T-helper 1 cell treated with Interleukin-12 subunit alpha and Interleukin-12 subunit beta and Interleukin-4 antibody, amounts not matched to agents 30 ng/mL and 1 ng/mL, for 36 hours (primary cell): ENCODE measurements at regions not wholly inside any gene's neighbourhood (a gene's known extent, or its start where the extent isn't known, plus 50 kb on each side); places are given as distances from the start of the nearest gene placed in this dataset.

Source experiments
- intact Hi-C: fragments of 100-400 bp; cut with micrococcal nuclease; formaldehyde crosslinking; loops from one replicate; pipeline ENCODE4 v1.15.1; 2024

GRCh38 chr11:116644201-116644940 is 128.4 kb downstream of the BUD13 start:
- intact Hi-C loops: no loop called here

DNA sequence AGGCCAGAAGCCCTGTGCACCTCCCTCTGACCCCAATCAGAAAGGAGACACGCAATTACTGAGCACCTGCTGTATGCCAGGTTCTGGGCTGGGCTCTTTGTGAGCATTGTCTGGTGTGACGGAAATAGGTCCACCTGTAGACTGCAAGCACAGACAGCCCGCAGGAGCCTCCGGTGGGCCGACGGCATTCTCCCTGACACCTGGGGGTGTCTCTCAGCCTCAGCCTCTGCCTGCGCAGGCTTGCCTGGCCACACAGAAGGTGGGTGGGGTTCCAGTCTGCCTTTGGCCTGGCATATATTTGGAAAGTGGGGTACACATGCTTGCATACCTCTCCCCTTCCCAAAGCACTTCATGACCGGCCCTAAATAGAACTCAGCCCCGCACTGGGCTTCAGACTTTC is 129.3 kb downstream of the BUD13 start:
- intact Hi-C loops: no loop called here

- intact Hi-C loops: no loop called here
Measured at GRCh38 chr11:116642902-116643301, 129.9 kb downstream of the BUD13 start.

DNA sequence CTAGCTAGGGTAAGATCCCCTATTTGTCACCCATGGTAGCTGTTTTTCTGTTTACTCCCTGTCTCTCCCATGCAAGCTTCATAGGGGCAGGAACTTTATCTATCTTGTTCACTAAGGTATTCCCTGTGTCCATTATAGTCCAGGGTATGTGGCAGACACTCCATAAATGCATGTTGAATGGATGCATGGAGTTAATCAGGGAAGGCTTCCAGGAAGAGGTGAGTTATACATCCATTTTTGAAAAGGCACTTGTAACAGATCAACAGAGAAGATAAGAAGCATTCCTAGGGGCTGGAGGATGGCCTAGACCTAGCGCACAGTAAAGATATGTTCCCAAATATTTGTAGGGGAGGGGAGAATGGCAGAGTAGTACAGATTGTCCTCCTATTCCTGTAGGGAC is 130.3 kb downstream of the BUD13 start:
- intact Hi-C loops: no loop called here

DNA sequence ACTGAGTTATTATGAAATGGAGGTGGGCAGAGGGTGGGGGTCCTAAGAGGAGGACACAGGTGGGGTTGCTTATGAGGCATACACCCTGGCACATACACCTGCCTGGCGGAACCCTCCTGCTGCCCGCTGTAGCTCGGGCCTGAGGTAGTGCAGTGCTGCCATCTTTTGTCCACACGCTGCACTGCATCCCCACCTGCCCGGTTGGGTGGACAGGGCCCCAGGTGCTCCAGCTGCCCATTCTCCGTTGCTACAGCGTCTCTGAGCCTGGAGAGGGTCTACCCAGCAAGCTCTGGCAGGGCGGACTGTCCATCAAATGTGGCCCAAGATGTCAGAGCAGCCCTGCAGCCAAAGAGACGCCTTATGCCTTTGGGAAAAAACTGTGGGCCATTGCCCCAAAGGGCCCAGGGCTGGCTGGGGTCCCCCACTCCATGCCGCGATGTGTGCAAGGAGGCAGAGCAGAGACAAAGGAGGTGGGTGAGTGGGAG is 131.2 kb downstream of the BUD13 start:
- intact Hi-C loops: loop anchor here (1.0 kb wide), 2 partner anchors 127 to 187 kb away; no protein-coding TSS in a partner anchor

GRCh38 chr11:116640641-116641402 is 132.0 kb downstream of the BUD13 start:
- intact Hi-C loops: loop anchor here (1.0 kb wide), 2 partner anchors 127 to 187 kb away; no protein-coding TSS in a partner anchor

- intact Hi-C loops: no loop called here
Measured at GRCh38 chr11:116638463-116638862, 134.3 kb downstream of the BUD13 start.

DNA sequence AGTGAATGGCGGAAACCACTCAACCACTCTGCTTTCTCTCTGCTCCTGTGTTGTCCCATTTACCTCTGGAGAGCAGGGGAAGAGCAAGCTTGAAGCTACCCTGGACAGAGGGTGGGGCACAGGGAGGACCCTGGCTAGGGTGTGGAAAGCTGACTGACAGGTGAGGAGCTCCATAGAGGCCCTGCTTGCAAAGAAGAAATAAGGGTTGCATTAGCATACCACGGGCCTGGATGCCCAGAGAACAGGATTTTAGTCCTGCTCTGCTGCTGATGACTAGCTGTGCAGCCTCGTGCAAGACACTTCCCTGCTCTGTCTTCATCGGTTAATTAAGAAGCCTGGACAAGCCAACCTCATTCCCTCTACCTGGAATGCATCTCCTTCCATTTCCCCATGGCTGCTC is 135.0 kb downstream of the BUD13 start:
- intact Hi-C loops: no loop called here

GRCh38 chr11:116636341-116636929 is 136.4 kb downstream of the BUD13 start:
- intact Hi-C loops: no loop called here

DNA sequence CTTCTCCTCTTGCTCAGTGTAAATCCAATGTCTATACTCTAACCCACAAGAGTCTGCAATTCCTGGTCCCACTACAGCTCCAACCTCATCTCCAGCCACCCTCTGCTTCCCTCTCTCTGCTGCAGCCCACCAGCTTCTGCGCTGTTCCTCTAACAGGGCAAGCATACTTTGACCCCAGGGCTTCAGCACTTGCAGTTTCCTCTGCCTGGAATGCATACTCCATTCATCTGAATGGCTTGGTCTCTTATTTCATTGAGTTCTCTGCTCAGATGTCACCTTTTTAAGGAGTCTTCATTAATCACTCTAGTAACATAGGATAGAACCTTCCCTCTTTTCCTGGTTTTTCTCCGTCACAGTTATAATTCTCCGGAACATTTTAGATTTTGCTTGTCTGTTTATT is 141.6 kb downstream of the BUD13 start:
- intact Hi-C loops: no loop called here

- intact Hi-C loops: no loop called here
Measured at GRCh38 chr11:116618461-116618860, 154.3 kb downstream of the BUD13 start.

DNA sequence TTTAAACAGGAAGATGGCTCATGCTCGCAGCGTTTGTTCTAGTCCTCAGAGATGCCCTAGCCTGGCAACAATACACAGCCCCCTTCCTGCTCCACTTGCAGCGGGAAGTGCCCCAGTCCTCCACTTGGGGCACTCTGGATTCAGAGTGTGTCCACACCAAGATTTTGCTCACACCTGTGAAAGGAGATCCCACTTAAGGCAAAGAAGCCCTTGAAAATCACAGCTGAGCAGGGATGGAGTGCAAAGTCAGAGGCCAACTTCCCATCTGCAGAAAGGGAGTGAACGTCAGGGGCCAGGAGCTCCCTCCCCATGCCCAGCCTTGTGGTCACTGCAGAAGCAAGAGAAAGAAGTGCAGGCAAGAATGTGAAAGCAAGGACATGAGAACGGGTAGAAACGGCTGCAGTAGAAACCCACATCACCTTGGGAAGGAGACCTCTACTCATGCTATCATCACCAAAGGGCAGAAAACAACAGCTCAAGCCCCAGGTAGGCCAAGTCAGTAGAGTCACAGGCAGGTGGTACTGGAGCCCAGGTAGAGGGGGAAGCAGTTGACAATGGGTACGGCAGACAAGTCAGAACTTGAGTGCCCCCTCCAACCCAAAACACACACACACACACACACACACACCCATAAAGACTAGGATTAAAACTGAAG is 157.4 kb downstream of the BUD13 start:
- intact Hi-C loops: no loop called here

DNA sequence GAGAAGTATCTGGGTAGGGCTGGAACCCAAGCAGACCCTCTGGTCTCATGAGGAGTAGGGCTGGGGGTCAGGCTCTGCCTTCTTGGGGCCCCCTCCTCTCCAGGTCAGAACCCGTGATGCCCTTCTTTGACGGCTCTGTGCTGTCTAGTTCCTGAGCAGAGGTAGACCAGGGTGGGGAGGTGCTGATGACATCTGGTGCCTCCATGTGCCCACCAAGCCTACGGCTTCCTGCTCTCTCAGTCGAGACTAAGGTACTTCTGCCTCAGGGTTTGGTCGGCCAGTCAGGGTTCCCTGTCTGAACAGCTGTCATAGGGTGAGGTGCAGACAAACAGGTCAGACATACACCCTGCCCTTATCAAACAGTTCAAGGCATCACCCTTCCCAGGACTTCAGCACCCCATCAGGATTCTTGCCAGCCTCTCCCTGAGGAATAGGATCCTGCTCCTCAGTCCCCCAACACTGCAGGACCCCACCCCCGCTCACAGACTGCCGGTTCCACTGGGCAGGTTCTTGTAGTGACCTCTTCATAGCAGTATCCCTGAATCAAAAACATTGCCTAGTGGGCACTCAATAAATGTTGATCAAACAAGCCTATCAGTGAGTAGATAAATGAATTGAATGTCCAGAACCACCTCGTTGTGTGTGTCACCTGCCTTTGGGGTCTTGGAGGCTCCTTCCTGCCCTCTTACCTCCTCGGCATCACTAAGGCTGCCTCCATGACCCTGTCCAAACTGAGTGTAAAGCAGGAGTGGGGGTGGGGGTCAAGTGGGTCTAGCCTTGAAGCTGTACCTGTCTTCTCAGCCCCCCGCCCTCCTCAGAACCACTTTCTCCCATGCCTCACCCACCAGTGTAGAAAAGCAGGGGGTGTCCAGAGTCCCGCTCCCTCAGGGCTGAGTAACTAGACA is 158.2 kb downstream of the BUD13 start:
- intact Hi-C loops: no loop called here

DNA sequence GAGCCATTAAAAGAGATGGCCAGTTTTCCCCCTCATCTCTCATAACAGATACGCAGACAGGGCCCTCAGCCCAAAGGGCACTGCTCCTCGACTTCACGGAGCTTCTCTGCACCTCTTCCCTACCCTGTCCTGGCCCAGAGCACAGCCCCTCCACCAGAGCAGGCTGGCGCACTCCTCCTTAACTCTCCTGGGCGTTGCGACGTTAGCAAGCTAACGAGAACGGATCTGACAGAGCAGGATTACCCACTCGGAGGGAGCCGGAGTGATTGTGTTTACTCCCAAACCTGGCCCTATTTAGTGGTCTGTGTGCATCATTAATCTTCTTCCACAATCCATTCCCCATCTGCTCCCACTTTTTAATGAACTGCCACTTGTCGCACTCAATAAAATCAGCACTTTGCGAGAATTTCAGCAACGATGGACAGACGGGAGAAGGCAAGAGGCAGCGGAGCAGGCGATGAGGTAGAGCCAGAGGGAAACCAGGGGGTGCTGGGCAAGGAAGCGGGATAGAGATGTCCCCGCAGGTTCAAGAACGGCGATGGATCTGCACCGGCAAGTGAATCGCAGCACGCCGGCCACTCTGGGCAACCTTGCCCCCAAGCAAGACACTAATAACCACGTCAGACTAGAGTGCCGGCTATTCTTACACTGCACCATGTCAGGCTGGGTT is 159.4 kb downstream of the BUD13 start:
- intact Hi-C loops: no loop called here

DNA sequence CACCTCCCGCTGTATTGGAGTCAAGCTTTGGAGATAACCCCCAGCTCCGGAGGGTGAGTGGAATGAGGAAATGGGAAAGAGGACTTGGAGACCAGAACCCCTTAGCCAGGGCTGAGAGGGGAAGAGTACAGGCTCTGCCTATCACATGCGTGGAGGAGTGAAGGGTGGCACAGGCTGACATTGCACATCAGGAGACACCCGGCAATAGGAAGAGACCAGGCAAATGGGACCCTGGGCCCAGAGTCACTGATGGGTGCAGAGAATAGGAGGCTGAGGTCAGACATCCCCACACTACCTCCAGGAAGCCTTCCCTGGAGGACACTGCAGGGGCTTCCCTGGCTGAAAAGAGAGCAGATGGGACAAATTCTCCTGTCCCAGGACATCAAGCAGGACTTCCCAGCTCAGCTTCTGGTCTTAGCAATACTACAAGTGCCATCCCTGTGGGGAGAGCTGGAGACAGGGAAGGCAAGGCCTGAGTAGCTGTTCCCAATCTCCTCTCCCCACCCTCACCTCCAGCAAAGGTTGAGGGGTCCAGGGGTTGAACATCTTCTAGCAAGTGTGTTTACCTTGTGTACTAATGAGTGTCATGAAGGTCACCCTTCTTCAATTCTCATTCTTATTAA is 160.7 kb downstream of the BUD13 start:
- intact Hi-C loops: no loop called here

DNA sequence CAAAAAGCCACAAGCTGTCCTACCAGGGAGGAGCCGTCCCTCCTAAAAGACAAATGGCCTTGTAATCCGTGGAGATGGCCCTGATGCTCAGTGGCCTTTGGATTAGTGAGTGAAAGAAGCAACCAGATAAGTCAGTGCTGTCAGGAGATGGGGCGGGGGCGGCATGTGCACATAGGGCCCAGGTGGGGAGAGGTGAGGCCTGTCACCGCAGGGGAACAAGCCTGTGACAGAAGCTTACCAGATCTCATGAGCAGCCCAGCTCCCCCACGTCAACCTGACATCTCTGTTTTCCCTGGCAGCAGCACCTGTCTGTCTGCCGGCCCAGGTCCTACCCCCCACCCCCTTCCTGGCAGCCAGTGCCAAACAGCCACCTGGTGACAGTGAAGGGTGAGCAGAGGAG is 162.6 kb downstream of the BUD13 start:
- intact Hi-C loops: no loop called here

DNA sequence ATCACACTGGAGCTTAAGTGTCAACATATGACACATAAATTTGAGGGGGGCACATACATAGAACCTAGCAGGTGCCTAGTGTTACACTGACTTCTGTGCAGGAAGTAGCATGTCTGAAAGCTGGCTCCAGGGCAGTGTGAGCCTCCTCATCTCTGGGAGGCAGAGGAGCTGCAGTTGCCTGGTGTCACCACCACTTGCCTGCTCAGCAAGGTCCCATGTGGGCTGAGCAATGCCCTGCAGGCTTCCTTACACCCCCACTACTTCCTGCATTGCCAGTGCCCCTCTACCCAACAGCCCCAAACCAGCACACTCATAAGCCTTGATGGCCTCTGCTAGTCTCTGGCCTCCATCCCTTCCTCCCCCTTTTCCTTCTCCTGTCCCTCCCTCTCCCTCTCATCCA is 165.8 kb downstream of the BUD13 start:
- intact Hi-C loops: no loop called here

- intact Hi-C loops: no loop called here
Measured at GRCh38 chr11:116605543-116606459, 167.0 kb downstream of the BUD13 start.
